GM18511 (cell line): ENCODE measurements at regions not wholly inside any gene's neighbourhood (a gene's known extent, or its start where the extent isn't known, plus 50 kb on each side); places are given as distances from the start of the nearest gene placed in this dataset.
"Not testable (repeated sequence)": the region's sequence is repeated elsewhere in the genome, so short reads cannot be mapped to it uniquely, and the experiment has no call there.

ENCODE experiments used
- ATAC-seq: cut with Tn5 transposase; IDR thresholded peaks from one replicate; pipeline ENCODE4 v1.9.1; 2021; ENCODE audit warnings: mild to moderate bottlenecking, moderate library complexity; ENCODE audit not compliant: unreplicated experiment

DNA sequence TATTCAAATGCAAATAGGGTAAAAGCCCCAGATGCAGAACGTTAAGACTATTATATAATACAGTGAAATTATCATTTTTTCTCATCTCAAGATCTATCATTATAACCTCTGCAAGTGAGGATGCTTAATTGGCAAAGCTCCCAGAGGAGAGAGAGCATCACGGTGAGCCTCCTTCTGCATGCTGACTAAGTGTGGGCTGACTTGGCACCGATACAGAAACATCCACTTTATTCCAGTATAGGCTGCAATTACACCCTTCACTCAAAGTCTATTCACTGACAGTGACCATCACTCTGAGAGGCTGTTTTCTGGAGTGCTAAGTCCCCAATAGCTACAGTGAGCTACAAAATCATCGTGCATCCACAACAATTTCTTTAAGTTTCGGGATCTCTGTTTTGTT is 171.1 kb upstream of the NBPF9 start:
- not testable (repeated sequence) for ATAC-seq

DNA sequence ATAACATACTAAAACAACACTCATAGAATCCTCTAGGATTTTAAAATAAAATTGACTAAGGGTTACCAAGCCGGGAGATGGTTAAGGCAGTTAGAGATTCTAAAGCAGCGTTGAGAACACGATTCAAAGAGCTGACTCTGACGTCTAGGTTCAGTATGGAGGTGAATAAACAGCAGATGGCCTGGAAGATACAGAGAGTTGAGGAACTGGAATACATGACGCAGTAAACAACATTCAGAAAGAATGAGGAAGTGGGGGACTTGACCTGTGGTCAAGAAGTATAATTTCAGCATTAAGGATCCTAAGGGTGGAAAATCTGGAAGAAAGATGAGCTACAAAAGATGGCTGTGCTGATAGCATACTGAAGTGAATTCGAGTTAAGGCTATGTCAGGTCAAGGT is 172.5 kb upstream of the NBPF9 start:
- not testable (repeated sequence) for ATAC-seq

DNA sequence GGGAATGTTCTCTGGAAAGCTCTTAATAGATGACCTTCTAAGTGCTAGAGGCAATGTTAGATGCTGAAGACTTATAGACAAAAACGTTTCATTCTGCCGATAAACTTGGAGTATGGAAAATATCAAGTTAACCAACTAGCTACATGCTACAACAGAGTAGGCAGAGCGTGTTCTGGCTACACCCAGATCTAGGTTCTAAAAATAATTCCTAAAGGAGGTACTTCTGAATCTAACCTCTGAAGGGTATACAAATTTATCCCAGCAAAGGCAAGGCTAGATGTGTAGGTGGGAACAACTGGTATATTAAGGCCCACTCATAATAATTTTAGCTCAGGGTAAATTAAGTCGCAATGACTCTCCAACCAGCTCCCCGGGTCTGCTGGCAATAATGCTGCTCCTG is 173.1 kb upstream of the NBPF9 start:
- not testable (repeated sequence) for ATAC-seq

DNA sequence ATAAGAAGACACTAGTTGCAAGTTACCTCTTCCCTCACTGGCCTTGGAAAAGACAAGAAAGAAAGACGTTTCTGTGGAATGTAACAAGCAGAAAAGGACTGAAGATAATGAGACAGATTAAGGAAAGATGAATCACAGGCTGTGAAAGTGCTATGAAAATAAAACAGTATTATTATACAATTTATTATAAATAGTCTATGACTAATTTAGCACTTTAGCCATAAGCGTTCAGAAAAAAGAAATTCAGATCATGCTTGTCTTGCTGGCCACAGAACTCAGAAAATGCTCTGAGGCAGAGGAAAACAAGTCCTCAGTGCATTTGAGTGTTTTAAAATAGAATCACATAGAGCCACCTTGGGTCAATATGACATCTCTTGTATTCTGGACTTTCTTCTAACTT is 174.8 kb upstream of the NBPF9 start:
- ATAC-seq: not testable (repeated sequence)

DNA sequence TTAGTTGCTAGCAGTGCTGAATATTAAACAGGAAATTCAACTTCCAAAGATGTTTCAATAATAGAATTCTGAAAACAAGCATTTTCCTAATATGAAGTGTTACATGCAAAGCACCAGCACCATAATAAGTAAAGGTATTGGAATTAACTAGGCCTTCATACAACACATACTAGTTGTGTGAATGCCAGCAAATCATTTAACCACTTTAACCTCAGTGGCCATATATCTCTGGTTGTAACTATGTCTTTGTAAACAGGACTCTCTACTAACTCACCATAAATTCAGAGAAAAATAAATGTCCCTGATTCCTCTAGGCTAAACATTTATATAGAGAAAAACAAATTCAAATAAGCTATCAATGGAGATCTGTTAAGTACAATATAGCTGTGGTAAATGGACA is 175.7 kb upstream of the NBPF9 start:
- ATAC-seq: not testable (repeated sequence)

DNA sequence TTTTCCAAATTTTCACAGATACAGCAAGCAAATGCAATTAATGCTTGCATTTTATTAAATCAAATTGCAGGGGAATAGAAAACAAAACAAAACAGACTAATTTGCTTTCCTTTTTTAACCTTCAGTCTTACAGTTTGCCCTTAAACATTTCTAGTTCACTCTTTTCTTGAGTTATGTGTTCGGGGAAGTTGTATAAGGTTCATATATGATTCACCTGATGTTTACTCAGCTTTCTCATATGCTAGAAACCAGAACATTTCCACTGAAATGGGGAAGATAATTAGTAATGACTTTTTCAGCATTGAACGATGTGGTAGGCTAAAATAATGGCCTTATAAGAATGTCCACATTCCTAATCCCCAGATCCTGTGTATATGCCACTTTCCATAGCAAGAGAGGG is 176.2 kb upstream of the NBPF9 start:
- ATAC-seq: not testable (repeated sequence)

DNA sequence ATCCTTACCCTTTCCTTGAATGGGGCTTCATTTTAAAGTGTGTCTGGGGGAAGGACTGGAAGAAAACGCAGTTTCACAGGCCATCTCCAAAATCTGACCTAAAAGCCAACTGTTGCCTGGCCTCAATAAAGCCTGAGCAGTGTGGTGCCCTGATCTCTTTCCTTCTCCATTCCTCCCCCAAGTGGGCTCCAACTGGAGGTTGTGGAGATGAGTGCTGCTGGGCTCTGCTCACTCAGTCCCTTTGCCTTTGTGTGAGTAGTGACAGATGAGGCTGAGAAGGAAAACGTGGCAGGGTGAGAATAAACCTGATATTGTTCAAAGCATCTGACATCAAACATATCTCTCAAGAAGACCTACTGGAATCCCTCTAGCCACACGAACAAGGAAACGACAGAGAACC is 181.4 kb upstream of the NBPF9 start:
- ATAC-seq: not testable (repeated sequence)

DNA sequence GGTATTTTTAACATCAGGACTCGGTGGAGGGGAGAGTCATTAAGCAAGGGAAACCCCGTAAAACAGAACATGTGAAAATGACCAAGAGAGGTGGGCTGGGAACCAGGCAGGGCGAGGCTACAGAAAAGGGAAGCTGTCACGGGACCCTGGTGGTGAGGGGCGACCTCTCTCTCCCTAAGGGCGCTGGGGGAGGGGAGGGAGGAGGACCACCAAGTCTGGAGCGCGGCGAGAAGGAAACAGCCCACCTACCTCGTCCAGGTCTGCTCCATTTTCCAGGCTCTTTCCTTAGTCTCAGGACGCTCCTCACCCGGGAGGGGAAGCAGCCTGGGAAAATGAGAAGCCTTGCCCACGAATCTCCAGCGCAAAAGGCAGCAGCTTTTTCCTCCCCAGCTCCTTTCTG is 181.9 kb upstream of the NBPF9 start:
- ATAC-seq: not testable (repeated sequence)

DNA sequence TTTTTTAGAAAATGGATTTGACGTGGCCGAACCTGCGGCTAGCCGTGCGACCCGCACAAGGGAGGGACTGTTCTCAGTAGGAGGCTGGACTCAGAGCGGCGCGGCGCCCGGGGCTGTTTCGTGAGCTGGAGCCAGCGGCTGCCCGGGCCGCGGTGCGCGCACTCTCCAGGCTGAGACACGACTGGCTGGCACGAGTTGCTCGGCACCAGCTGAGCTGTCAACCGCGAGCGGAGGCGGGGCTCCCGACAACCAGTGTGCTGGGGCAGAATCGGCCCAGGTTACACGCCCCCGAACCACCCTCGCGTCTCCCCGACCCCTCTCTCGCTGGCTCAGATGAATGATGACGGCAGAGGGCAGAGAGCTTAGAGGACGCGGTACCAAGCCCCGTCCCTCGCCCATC is 182.3 kb upstream of the NBPF9 start:
- ATAC-seq: not testable (repeated sequence)

DNA sequence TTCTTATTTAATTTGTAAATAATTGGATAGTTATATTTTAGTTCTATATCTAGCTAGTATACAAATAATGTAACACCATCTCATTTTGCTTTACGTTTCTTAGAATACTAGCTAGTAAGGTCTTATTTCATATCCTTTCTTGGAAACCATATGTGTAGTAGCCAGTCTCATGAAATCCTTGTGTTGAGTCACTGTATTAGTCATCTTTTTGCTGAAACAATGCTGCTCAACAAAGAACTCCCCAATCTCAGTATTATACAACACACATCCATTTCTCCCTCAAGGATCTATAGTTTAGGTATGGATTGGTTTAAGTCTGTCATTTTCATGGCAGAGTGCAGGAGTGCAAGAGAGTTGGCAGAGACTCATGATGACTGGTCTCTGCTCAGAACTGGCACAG is 185.2 kb upstream of the NBPF9 start:
- ATAC-seq: not testable (repeated sequence)

DNA sequence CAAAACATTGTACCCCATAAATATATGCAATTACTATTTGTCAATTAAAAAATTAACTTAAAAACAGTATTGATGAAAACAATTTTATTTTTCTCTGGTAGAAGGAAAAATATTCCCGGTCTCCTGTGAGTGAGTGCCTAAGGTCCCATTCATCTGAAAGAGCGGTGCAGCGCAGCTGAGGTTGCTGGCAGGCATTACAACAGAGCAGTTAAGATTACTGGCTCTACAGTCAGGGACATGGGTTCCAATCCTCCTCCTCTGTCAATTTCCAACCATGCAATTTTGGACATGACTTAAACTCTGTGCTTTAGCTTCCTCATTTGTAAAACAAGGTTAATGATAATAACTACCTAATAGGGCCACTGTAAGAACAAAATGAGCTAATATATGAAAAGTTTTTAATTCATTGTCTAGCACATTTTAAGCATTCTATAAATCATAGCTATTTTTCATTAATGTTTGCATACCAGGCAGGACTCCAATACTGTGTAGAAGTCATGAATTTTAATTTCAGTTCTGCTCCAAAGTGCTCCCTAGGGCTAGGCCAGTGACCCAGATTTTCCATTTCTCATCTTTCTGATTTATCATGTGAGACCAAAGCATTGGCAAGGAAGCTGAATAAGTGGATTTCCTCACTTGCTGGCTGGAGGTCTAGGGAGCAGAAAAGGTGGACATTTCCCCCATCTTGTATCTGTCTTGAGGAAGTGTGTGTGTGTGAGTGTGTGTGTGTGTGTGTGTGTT is 174.2 kb upstream of the NBPF19 start:
- ATAC-seq: not testable (repeated sequence)

DNA sequence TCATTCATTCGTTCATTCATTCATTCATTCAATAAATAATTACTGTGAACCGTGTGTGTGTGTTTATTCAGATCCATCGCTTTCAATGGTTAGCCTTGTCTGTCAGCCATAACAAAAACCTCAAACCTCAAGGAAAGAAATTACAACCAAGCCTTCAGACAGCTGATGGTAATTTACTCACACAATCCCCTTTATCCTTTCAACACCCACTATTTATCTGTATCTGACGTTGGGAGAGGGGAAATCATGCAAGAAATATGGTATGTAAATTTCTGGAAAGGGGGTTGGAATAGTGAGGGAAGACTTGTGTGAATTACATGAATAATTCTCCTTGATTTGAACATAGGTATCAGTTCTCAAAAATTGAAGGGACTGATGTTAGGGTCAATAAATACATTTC is 173.6 kb upstream of the NBPF19 start:
- not testable (repeated sequence) for ATAC-seq

DNA sequence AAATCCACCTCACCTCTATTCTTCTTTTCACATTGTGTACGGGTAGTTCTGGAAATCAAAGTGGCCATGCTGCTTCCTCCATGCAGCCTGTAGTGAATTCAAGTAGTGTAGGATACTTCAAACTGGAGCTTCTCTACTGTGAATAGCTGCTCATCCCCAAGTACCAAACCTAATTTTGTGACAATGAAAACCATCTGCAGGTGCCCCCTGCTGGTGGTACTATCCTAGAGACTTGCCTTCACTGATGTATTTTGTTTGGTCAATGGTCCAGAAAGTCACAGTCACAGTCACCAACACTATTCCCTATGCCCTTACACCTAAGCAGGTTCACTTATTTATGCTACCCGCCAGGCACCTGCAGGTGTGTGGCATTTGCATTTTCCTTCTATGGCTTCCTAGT is 170.0 kb upstream of the NBPF19 start:
- ATAC-seq: not testable (repeated sequence)

DNA sequence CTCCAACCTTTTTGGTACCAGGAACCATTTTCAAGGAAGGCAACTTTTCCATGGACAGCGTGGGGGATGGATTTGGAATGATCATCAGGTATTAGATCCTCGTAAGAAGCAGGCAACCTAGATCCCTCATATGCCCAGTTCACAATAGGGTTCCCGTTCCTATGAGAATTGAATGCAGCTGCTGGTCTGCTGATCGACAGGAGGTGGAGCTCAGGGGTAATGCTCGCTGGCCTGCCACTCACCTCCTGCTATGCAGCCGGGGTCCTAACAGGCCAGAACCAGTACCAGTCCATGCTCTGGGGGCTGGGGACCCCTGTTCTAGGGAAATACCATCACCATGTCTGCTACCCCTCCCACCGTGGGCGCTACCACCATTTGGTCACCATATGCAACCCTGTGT is 167.2 kb upstream of the NBPF19 start:
- ATAC-seq: not testable (repeated sequence)

DNA sequence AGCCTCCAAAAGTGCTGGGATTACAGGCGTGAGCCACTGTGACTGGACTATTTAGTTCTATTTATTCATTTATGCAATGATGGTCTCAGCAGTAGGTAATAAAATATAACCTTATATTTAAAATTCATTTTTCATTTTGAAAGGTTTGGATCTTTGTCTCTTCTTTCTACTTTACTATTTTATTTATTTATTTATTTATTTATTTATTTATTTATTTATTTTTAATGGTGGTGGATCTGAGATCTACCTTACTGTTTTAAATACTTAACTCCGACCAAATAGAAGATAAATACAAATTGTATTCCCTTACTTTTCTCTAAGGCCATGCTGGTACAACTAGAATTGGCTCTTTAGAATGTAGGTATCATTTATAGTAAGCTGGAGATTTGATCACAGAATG is 159.9 kb upstream of the NBPF19 start:
- ATAC-seq: not testable (repeated sequence)

DNA sequence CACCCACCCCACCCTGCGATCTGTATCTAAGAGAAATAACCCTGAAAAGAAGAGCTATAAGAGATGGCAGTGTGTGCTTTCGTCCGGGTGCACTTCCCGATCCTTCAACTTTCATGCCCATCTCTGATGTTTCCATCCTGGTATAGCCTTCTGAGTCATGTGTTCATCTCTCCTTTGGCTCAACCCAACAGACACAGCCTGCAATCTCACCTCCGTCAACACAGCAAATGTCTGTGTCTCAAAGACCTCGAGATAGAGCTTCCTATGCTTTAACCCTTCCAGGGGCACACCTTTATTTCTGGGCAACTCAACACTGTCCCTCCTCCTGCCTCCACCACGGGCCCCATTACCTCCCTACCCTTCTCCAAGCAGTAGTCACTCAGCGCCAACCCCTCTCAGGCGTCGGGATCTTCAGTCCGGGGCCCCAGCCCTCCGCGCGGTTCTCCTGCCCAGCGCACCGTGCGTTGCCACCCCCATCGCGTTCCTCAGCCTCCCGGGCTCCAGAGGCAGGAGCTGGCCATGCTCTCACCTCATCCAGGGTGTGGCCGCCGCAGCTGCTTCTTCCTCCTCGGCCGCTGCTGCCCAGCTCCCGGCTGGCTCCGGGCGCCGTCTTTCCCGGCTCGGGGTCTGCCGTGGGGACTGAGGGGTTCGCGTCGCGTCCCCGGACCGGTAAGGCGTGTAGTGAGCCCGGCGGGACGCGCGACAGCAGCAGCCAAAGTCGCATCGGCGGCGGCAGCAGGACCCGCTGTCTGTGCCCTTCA is 153.7 kb upstream of the NBPF19 start:
- ATAC-seq: not testable (repeated sequence)

DNA sequence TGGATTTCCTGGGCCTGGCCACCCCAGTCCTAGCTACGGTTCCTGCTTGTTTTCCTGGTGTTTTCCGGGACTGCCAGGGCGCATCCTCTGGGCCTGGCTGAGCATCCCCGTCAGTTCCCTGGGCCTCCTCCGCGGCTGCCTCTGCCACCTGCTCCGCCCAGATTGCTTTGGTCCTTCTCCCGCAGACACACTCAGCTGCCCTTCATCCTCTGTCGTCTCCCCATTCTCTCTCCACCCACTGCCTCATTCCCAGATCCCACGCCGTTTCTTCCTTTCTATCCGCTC is 153.2 kb upstream of the NBPF19 start:
- ATAC-seq: not testable (repeated sequence)

DNA sequence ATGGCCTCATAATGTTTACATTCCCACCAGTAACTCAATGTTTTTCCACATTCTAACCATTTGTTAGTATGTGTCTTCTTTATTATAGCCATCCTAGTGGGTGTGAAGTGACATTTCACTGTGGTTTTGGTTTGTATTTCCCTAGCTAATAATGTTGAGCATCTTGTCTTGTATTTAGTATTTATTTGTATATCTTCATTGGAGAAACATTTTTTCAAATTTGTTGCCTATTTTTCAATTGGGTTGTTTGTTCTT is 144.8 kb upstream of the NBPF19 start:
- ATAC-seq: not testable (repeated sequence)

DNA sequence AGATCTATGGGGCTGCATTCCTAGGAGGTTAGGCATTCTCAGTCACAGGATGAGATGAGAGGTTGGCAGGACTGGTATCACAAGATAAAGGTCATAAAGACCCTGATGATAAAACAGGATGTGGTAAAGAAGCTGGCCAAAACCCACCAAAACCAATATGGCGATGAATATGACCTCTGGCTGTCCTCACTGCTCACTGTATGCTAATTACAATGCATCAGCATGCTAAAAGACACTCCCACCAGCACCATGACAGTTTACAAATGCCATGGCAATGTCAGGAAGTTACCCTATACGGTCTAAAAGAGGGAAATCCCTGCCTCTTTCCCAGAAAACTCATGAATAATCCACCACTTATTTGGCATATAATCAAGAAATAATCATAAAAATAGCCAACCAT is 138.8 kb upstream of the NBPF19 start:
- ATAC-seq: not testable (repeated sequence)

DNA sequence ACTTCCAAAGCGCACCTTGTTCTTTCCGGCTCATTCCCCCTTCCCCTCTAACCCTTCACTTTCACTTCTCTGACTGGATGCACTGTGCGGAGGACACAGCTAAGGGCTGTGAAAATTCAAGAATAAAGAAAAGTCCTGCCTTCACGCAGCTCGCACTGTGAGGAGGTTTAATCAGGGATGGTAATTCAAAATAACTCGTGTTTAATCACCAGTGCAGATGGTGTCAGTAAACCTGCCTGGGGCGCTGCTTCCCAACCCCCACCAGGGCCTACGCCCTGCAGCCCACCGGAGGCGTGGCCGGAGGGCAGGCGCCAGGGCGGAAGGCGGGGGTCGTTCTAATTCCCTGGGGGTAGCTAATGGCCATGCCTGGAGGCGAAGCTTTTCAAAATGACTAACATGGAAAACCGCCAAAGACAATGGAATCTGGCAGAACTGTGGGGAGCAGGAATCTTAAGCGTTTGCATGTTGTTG is 136.6 kb upstream of the NBPF19 start:
- not testable (repeated sequence) for ATAC-seq

DNA sequence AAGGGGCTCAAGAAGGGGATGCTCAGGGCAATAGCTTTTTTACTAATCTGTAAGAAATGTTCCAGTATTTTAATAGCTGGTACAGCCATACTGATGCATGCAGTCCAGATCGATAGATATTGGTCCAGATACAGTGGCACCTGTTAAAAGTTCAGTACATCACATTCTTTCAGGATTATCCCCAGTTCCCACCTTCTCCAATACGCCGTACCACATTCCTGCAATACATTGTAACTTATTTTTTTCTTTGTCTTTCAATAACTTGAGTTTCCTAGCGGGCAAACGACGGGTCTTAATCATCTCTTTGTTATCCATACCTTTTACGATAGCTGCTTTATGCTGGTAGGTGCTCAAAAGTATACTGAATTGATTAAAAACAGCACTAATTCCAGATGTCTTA is 136.1 kb upstream of the NBPF19 start:
- not testable (repeated sequence) for ATAC-seq

DNA sequence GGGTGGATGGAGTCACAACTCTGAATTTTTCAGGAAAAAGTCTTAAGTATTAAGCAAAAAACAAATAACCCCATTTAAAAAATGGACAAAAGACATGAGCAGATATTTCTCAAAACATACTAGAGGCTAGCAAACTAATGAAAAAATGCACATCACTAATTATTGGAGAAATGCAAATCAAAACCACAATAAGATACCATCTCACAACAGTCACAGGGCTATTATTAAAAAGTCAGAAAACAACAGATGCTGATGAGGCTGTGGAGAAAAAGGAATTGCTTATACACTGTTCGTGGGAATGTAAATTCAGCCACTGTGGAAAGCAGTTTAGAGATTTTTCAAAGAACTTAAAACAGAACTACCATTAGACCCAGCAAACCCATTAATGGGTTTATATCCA is 125.4 kb upstream of the NBPF19 start:
- ATAC-seq: not testable (repeated sequence)

DNA sequence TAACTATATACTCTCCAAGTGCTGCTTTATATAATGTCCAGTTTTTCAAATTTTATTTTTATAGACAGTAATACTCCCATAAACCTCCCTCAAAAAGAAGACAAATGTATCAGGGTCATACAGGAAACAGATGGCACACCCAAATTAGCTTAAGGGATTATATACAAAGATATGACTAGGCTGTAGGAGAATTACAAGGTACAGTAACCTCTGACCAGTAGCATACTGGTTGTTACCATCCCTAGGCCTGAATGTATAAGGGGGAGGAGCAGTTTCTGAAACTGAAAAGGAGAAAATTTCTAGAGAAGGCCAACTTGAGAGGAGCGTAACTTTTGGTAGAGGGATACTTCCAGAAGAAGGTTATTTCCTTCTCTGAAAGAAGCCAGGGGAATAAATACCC is 122.6 kb upstream of the NBPF19 start:
- ATAC-seq: not testable (repeated sequence)
